Head of caudate nucleus (tissue), 42 donors: ENCODE measurements at regions not wholly inside any gene's neighbourhood (a gene's known extent, or its start where the extent isn't known, plus 50 kb on each side); places are given as distances from the start of the nearest gene placed in this dataset.

Experiments
- DNase-seq, 42 donors: peaks; one replicate each; pipeline versions ENCODE4 v3.0.0 to v3.0.0-alpha.2; 2020 to 2021; ENCODE audit warnings: mixed read lengths in 7 of 42
- intact Hi-C: fragments of 100-400 bp; cut with DNase I; formaldehyde crosslinking; loops from one replicate; pipeline ENCODE4 v1.15.0; 2022

DNA sequence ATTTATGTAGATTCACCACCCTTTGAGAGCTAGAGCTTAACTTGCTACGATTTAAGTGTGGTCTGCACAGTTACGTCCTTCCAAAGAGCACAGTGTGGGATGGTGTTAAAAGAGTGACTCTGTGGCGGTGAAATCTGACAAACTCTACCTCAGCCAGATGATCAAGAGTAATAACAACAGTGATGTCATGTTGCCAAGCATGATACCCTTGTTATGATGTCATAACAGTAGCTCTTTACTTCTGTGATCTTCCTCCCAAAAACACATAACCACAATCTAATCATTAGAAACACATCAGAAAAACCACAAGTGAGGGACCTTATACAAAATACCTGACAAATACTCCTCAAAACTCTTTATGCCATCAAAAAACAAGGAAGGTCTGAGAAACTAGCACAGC, 649.3 kb downstream of the POM121L12 start:
- no peak for DNase-seq
- intact Hi-C loops: no loop called here

DNA sequence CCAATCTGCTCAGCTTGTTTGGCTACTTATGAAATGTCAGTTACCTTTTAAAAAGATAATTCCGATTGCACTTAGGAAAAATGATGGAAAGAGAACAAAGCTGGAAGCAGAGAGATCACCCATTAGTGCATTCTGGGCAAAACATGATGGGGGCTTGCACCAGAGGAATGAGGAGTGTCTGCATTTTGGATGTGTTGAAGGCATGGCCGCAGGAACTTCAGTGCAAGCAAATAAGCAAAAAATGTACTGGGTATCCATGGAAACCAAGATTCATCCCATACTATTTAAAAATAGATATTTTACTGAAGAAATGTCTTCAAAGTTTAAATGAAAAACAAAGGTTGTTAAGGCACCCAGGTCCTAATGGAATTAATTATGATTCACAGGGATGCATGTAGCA, 655.0 kb downstream of the POM121L12 start:
- no peak for DNase-seq
- intact Hi-C loops: no loop called here

- no peak for DNase-seq
- intact Hi-C loops: no loop called here
Measured at GRCh38 chr7:53697913-53698312, 662.5 kb downstream of the POM121L12 start.

- intact Hi-C loops: no loop called here
- no peak for DNase-seq
Measured at GRCh38 chr7:53699215-53699837, 663.9 kb downstream of the POM121L12 start.

DNA sequence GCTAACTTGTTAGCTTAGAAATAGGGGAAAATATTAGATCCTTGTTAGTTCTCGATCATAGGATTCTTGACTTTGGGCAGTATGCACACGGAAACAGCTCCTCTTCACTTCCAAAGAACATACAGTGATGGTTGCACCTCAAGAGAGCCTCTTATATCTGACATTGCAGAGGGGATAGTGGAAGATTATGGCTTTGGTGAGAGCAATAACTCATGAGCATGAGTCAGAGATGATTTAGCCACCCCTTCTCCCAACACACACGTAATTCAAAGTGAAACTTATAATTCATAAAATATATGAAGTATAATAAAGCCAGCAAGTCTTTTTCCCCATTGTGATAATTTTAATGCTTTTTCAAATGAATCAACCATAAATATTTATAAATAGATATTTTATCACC, 683.7 kb downstream of the POM121L12 start:
- no peak for DNase-seq
- intact Hi-C loops: no loop called here

DNA sequence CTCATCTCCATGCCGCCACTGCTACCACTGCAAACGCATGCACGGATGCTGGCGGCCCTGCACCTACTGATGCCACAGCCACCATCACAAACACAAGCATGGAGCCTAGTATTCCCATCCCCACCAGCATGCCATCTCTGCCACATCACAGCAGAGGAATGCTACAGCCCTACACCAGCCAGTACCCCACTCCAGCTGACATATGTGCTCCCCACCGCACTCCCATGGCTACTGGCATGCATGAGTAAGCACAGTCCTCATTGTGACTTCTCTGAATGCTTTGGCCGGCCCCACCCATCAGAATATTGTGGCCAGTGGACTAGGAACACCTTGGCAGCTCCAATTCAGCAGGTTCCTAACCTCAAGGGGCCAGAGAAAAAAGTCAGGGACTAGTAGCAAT, 705.5 kb downstream of the POM121L12 start:
- no peak for DNase-seq
- intact Hi-C loops: no loop called here

DNA sequence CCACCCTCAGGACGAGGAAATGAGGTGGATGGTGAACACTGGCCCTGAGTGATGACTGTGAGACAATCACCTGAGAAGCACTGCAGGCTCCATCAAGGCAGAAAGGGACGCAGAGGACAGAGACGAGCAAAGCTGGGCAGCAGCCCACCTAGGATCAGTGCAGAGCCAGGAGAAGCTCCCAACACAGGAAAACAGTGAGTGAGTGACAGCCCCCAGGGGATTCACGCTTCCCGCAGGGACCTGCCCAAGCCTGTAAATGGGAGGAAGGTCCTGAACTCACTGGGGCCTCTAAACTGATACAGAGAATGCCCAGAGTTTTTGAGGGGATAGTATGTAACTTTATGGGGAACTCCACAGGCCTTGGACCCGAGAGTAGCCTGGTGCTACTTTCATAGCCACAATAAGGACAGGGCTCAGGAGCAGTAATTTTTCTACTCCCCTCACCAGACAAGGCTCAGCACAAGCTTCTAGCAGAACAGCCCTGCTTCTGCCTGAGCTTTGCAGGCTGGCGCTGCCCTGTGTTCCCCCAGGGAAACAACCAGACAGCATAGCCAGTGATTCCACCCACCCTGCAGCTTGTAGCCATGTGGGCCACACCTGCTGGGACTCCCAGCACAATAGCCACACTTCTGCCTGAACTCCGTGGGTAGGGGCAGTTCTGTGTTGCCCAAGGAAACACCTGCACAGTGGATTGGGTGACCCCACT, 708.4 kb downstream of the POM121L12 start:
- DNase-seq: no peak
- intact Hi-C loops: no loop called here

DNA sequence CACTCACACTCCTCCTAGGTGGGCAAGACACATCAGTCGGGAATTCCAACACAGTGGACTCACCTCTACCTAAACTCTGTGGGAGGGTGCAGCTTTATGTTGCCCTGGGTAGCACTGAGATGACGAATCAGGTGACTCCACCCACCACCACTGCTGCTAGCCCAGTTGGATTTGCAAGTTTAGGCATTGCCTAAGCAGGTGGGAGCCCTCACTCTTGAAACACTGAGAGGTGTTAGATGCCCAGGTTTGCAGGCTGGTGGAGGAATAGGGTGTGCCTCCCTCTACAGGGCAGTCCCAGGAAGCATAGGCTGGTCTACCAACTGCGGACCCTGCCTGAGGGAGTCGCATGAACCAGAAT, 708.9 kb downstream of the POM121L12 start:
- no peak for DNase-seq
- intact Hi-C loops: no loop called here

DNA sequence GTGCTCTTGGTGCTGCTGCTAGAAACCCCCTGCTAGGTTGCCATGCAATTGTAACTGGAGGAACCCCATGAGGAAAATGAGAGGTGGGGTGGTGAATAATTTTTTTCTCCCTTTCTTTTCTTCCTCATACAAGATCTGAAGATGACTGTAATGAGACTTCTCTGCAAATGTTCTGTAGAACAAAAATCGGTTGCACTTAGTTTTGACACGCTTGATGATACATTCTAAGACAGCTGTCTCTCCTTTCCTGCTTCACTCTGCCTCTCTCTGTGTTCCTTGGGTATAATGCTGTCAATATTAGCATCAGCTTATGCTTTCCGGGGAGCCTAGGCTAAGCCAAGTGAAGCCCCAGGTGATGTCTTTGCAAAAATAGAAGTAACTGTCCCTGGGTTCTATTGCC, 721.5 kb downstream of the POM121L12 start:
- intact Hi-C loops: no loop called here
- no peak for DNase-seq

DNA sequence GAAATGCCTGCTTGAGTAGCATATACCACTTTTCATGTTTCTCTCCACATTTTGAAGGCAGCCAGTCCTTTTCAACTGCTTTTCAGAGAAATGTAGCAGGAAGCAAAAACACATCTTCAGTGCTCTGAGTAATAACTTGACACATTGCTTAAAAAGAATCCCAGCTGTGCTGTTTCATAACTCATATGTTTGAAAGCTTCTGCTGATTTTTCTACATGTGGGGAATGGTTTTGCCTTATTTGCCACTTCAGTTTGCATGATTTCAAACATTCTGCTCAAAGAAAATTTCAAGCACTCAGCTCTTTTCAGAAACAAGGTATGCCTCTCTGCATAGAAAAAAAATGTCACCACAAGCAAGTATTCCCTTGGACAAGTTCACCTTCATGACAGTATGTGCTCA, 732.8 kb downstream of the POM121L12 start:
- intact Hi-C loops: no loop called here
- DNase-seq: peak in 2 of 42 donors; percentile 7

- intact Hi-C loops: no loop called here
- DNase-seq: no peak
Measured at GRCh38 chr7:53771701-53772100, 736.3 kb downstream of the POM121L12 start.

DNA sequence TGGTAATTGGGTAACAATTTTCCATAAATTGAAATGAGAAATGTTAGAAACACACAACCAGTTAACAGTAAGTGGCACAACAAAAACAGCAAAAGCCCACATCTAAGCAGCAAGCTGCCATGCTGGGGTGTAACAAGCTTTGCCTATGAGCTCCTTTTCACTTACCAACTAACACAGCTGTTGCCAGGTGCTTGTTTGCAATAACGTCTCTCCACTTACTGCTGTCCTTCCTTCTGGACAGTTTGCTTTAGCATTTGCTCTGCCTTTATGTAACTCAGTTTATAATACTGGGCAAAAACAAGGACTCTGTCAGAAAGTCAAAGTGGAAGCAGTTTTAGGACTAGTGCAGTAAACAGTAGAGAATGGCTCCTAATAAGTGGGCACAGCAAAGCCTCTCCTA, 740.9 kb downstream of the POM121L12 start:
- intact Hi-C loops: no loop called here

GRCh38 chr7:53789741-53790140, 752.4 kb upstream of the VSTM2A start:
- DNase-seq: no peak
- intact Hi-C loops: no loop called here

More for the DNA sequence above, 740.9 kb downstream of the POM121L12 start:
- DNase-seq: no peak

GRCh38 chr7:53794816-53795215, 747.4 kb upstream of the VSTM2A start:
- no peak for DNase-seq
- intact Hi-C loops: no loop called here

GRCh38 chr7:53800746-53801145, 741.4 kb upstream of the VSTM2A start:
- intact Hi-C loops: no loop called here
- DNase-seq: no peak

DNA sequence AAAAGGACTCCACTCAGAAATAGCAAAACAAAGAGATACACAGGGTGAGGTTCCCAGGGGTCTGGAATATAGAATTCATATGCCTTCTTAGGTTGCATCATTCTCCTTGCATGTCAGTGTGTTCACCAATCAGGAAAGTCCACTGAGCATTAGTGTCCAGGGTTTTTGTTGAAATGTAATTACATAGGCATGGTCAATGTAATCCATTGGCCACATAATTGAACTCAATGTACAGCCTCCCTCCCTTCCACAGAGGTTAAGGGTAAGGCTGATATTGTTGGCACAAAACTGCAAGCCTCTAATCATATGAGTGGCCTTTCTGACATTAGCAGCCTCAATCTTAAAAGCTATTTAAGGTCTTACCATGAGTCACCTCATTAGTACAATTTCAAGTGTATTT, 736.1 kb upstream of the VSTM2A start:
- no peak for DNase-seq
- intact Hi-C loops: no loop called here

DNA sequence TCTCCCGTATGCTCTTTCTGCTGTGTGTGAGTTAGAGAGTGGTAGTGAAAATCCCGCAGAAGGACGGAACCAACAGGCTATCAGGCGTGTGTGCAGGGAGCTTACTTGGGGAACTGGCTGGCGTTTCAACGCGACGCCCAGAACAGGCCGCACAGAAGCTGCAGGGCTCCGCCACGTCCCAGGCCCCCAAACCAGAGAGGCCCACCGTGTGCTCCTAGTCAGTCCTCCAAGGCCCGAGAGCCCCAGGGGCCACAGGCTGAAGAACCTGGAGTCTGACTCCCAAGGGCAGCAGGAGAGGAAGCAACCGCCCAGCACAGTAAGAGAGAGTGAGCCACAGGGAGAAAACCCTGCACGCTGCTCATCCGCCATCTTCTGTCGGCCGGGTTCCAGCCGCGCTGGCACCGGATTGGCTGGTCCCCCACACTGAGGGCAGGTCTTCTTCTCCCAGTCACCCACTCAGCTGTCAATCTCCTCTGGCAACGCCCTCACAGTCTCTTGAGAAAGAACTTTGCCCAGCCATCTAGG, 730.6 kb upstream of the VSTM2A start:
- intact Hi-C loops: no loop called here
- DNase-seq: peak in 1 of 42 donors; percentile 28

DNA sequence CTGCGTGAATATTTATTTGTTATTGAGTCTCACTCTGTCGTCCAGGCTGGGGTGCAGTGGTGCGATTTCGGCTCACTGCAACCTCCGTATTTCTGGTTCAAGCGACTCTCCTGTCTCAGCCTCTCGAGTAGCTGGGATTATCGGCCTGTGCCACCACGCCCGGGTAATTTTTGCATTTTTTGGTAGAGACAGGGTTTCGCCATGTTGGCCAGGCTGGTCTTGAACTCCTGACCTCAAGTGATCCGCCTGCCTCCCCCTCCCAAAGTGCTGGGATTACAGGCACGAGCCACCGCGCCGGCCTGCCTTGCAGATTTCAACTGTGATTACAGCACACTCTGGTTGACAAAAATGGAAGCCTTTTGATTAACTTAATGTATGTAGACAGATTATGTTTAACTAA, 730.0 kb upstream of the VSTM2A start:
- DNase-seq: no peak
- intact Hi-C loops: no loop called here

- intact Hi-C loops: no loop called here
Measured at GRCh38 chr7:53835301-53835700, 706.9 kb upstream of the VSTM2A start.

DNA sequence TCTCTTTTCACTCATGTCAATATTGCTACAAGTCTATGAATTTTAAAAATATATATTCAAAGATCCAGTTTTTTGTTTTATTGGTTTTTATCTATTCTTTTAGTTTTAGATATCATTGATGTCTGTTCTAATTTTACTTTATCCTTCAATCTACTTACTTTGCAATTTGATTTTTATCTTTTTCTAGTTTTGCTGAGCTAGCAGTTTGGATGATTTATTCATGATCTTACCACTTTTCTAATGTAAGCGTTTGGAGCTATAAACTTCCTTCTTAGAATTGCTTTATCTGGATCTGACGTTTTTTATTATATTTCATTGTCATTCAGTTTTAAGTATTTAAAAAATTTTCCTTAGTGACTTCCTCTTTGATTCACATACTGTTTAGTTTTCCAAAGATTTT, 664.5 kb upstream of the VSTM2A start:
- no peak for DNase-seq
- intact Hi-C loops: no loop called here

More at GRCh38 chr7:53835301-53835700, 706.9 kb upstream of the VSTM2A start:
- no peak for DNase-seq
